GM19467 (cell line): ENCODE measurements at regions not wholly inside any gene's neighbourhood (a gene's known extent, or its start where the extent isn't known, plus 50 kb on each side); places are given as distances from the start of the nearest gene placed in this dataset.

Experiments used
- ATAC-seq: cut with Tn5 transposase; IDR thresholded peaks from one replicate; pipeline ENCODE4 v1.9.1; 2021; ENCODE audit warnings: mild to moderate bottlenecking, moderate library complexity; ENCODE audit not compliant: unreplicated experiment

GRCh38 chr3:116920826-116921610 is 211.4 kb downstream of the TUSC7 start:
- no peak for ATAC-seq

- ATAC-seq, result no peak
Measured at GRCh38 chr3:116927918-116928317, 218.3 kb downstream of the TUSC7 start.

- ATAC-seq, result no peak
Measured at GRCh38 chr3:116929505-116930222, 220.1 kb downstream of the TUSC7 start.

GRCh38 chr3:116930786-116931185 is 221.2 kb downstream of the TUSC7 start:
- ATAC-seq, result no peak

GRCh38 chr3:116939091-116939490 is 229.5 kb downstream of the TUSC7 start:
- no peak for ATAC-seq

GRCh38 chr3:116939550-116939949 is 230.0 kb downstream of the TUSC7 start:
- no peak for ATAC-seq

- no peak for ATAC-seq
Measured at GRCh38 chr3:116940719-116941118, 231.1 kb downstream of the TUSC7 start.

GRCh38 chr3:116946376-116946775 is 236.8 kb downstream of the TUSC7 start:
- no peak for ATAC-seq

GRCh38 chr3:116947148-116947547 is 237.6 kb downstream of the TUSC7 start:
- no peak for ATAC-seq

- ATAC-seq, result no peak
Measured at GRCh38 chr3:116947809-116948208, 238.2 kb downstream of the TUSC7 start.

GRCh38 chr3:116950301-116951055 is 240.9 kb downstream of the TUSC7 start:
- no peak for ATAC-seq

GRCh38 chr3:116951610-116952009 is 242.0 kb downstream of the TUSC7 start:
- no peak for ATAC-seq

GRCh38 chr3:116958291-116958690 is 248.7 kb downstream of the TUSC7 start:
- no peak for ATAC-seq

GRCh38 chr3:116961106-116961505 is 251.5 kb downstream of the TUSC7 start:
- ATAC-seq, result no peak

- no peak for ATAC-seq
Measured at GRCh38 chr3:116963802-116964201, 254.2 kb downstream of the TUSC7 start.

- no peak for ATAC-seq
Measured at GRCh38 chr3:116966649-116967048, 257.1 kb downstream of the TUSC7 start.

GRCh38 chr3:116969135-116969534 is 259.6 kb downstream of the TUSC7 start:
- ATAC-seq, result no peak

- ATAC-seq, result no peak
Measured at GRCh38 chr3:116969646-116970045, 260.1 kb downstream of the TUSC7 start.

- no peak for ATAC-seq
Measured at GRCh38 chr3:116971531-116971930, 262.0 kb downstream of the TUSC7 start.

- no peak for ATAC-seq
Measured at GRCh38 chr3:116974702-116975101, 265.1 kb downstream of the TUSC7 start.

- no peak for ATAC-seq
Measured at GRCh38 chr3:116977441-116977840, 267.9 kb downstream of the TUSC7 start.

- ATAC-seq, result no peak
Measured at GRCh38 chr3:116980099-116980498, 270.5 kb downstream of the TUSC7 start.
